Kasumi-1 (cell line): ENCODE measurements at regions not wholly inside any gene's neighbourhood (a gene's known extent, or its start where the extent isn't known, plus 50 kb on each side); places are given as distances from the start of the nearest gene placed in this dataset.

Experiments
- DNase-seq, 2 experiments: peaks; one replicate each; lab custom pipeline; 2025; lab: John Stamatoyannopoulos, UW

GRCh38 chr4:166491635-166492034, 618.6 kb downstream of the TLL1 start:
- no peak for DNase-seq

GRCh38 chr4:166493924-166494345, 620.9 kb downstream of the TLL1 start:
- DNase-seq = no peak

DNA sequence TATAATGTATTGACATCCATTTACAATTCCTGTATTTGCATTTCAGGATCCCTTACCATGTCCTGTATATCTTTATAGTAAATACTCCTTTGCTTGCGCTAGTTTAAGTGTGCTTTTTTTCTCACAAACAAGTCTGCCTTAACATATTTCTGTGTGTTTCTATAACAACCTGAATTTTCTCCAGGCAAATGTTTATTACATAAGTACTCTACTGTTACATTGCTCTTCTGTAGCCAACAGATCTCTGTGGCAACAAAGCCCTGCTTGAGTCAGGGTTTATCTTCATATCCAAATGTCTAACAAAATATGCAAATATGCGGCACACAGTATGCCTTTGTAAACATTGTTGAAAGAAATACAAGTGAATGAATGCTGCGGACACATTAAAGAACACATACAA, 625.5 kb downstream of the TLL1 start:
- DNase-seq = no peak

DNA sequence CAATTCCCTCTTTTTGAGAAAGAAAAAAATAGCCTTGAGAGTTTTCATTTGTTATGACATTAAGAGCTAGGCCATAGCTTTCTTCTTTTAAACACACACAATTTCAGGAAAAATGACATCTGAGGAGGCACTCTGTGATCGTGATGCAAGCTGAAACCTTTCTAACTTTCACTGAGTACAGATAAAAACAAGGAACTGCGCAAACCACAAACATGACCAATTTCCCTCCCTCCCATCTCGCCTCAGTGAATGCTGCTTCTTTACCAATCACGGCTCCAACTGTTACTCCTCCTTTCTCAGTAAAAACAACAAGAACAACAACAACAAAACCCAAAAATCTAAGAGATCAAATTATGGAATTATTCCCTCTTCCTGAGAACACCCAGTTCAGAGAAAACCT, 626.8 kb downstream of the TLL1 start:
- DNase-seq = peak; percentile 63 to 64

GRCh38 chr4:166501941-166502382, 628.9 kb downstream of the TLL1 start:
- peak in 1 of 2 experiments; percentile 4 for DNase-seq

- no peak for DNase-seq
These were observed 629.6 kb downstream of the TLL1 start for GRCh38 chr4:166502660-166503059.

GRCh38 chr4:166506051-166506450, 633.0 kb downstream of the TLL1 start:
- DNase-seq = no peak

DNA sequence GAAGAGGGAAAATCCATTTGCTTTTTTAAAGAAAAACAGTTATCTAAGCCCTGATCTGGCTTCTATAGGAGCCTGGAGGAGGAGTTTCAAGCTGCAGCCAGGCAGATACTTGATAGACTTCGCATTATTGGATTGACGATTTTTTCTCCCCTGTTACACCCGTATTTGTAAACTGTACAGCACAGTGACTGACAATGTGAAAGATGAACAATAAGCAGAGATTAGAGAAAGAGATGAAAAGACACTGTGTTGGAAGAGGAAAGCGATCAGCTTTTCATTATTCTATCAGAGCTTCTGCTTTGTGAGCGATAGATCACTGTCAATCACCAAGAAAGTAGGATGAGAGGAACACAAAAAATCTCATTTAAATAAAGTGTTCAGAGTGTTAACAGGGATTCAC, 639.2 kb downstream of the TLL1 start:
- DNase-seq = no peak

GRCh38 chr4:166518315-166518714, 645.3 kb downstream of the TLL1 start:
- DNase-seq = no peak

DNA sequence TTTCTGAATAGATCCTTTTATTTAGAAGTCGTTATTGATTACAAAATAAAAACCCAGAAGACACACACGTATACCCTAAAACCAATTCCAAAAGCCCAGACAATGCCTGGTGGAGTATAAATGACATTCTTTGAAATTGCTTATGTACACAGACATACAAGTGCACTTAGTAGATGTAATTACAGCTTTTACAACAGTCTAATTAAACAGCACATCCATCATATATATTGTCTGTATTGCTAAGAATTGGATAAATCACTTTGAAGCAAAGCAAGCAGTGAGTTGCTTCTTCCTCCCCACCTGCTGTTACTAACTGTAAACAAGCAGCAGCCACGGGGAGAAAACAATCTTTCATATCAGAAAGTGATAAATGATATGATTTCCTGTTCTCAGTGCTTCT, 645.7 kb downstream of the TLL1 start:
- no peak for DNase-seq

DNA sequence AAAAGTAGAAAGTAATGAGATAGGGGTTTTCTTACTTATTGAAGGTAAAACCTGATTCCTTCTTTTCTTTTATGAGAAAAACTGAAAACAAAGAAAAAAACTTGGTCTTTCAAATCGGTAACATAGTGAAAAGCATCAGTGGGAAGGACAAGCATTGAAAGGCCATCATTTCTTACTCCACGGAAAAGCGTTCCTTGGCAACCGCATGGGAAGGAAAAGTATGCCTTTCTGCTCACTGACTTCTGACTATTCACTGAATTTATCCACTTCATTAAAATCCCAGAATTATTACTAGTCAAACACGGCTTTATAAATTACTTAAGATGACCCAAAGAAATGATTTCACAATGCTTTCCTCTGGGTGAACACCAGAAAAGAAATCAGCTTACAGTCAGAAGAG, 646.7 kb downstream of the TLL1 start:
- no peak for DNase-seq

DNA sequence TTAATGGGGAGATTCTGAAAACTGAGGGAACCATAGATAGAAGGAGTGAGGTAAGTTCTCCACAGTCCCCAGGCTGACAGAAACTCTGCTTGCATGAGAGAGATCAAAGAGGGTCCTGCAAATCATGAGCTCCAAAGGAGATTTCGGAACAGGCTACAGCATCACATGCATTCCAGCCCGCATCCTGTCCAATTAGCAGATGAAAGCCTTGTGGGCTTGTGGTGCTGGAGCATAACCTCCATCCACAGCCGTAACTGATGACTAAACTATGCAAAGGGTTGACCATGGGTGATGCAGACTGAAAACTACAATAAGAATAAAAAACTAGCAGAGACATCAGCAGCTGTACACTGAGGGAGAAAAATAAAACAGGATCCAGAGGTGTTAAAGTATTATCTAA, 654.5 kb downstream of the TLL1 start:
- DNase-seq = no peak

GRCh38 chr4:166531703-166532102, 658.7 kb downstream of the TLL1 start:
- no peak for DNase-seq

GRCh38 chr4:166535865-166536264, 662.8 kb downstream of the TLL1 start:
- no peak for DNase-seq

- DNase-seq = no peak
These were observed 665.5 kb downstream of the TLL1 start for GRCh38 chr4:166538491-166539005.

GRCh38 chr4:166546009-166546408, 673.0 kb downstream of the TLL1 start:
- no peak for DNase-seq

DNA sequence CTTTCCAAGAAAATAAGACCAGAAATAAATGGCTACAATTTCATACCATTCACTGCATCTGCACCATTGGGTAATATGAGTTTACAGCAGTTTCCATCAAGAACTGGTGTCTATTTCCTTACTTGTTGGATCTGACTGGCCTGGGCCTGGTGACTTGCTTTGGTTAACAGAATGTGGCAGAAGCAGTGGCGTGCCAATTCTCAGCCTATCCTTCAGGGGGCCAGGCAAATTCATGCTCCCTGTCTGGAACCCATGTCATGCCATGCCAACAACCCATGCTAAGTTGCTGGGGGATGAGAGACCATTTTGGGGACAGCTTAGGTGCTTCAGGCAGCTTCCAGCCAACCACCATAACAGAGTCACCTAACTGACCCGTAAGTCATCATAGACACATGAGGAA, 656.7 kb downstream of the SPOCK3 start:
- no peak for DNase-seq

- no peak for DNase-seq
These were observed 648.8 kb downstream of the SPOCK3 start for GRCh38 chr4:166585491-166585890.

- DNase-seq = peak; percentile 29 to 72
These were observed 639.9 kb downstream of the SPOCK3 start for GRCh38 chr4:166594326-166594946.

- no peak for DNase-seq
These were observed 634.0 kb downstream of the SPOCK3 start for GRCh38 chr4:166600264-166600663.

GRCh38 chr4:166602068-166602467, 632.2 kb downstream of the SPOCK3 start:
- no peak for DNase-seq

DNA sequence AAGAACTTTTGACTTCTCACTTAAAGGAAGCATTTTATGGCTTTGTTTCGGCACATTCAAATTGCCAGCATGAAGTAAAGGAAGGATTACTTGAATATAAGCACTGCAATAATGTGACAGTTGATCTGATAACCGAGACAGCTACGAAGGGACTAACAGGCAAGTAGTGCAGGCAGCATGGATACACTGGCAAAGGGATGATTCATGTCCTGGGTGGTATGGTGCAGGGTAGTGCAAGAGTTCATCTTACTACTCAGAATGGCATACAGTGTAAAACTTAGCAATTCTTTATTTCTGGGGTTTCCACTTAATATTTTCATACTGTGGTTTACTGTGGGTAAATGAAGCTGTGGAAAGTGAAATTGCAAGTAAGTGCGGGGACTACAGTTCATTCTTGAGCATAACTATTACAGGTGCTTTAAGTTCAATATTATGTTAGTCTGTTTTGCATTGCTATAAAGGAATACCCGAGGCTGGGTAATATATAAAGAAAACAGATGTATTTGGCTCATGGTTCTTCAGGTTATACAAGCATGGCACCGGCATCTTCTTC, 611.8 kb downstream of the SPOCK3 start:
- DNase-seq = no peak

GRCh38 chr4:166625018-166625637, 609.2 kb downstream of the SPOCK3 start:
- DNase-seq = no peak
